Left ventricle myocardium superior (tissue), 1 donor: ENCODE measurements at regions not wholly inside any gene's neighbourhood (a gene's known extent, or its start where the extent isn't known, plus 50 kb on each side); places are given as distances from the start of the nearest gene placed in this dataset.
"Not testable (repeated sequence)": the region's sequence is repeated elsewhere in the genome, so short reads cannot be mapped to it uniquely, and the experiment has no call there.

Experiments used
- ATAC-seq: fragments of 200-7000 bp; cut with Tn5 transposase; one replicate; pipeline ENCODE4 v1.9.1; 2020; ENCODE audit warnings: mild to moderate bottlenecking, moderate library complexity
- DNase-seq: peaks from one replicate; pipeline ENCODE4 v3.0.0-alpha.2; 2020
- intact Hi-C: fragments of 100-400 bp; cut with micrococcal nuclease; formaldehyde crosslinking; loops from one replicate; pipeline ENCODE4 v1.11.0; 2022
- donor health status: DM: no; HTN: yes; CAD: no; lungs with severe emphysema.

DNA sequence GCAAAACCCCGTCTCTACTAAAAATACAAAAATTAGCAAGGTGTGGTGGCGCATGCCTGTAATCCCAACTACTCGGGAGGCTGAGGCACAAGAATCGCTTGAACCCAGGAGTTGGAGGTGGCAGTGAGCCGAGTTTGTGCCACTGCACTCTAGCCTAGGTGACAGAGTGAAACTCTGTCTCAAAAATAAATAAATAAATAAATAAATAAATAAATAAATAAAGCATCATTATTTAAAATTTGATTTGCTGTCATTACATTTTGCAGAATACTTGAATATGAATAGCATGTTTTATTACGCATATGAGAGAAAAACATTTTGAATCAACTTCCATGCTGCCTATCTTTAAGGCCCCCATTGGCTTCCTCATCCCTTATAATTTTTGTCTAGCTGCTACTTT is 53.4 kb upstream of the MED14 start:
- ATAC-seq, DNase-seq, intact Hi-C loops: not testable (repeated sequence)

DNA sequence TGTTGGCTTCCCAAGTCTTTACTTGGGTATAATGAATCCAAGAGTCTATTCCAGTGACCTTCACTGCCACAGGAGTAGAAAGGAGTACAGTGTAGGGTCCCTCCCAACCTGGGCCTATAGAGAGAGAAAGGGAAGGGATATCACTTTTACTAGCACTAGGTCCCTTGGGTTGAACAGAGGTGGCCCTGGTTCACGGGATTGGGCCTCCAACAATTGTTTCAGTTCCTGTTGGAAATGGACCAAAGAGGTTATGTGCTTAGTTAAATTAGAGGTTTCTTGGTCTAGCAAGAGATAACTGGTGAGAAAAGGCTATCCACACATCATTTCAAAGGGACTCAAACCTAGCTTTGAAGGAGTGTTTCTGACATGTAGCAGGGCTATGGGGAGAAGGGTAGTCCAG is 57.1 kb upstream of the MED14 start:
- no peak for DNase-seq
- no peak for ATAC-seq
- intact Hi-C loops: loop anchor here (10.0 kb wide), 1 partner anchor 138 kb away; no protein-coding TSS in a partner anchor

DNA sequence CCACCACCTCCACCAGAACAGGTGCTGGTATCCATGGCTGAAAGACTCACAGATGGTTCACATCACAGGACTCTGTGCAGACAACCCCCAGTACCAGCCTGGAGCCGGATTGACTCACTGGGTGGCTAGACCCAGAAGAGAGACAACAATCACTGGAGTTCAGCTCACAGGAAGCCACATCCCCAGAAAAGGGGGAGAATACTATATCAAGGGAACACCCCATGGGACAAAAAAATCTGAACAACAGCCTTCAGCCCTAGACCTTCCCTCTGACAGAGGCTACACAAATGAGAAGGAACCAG is 59.4 kb upstream of the MED14 start:
- intact Hi-C loops: loop anchor here (10.0 kb wide), 1 partner anchor 140 kb away; no protein-coding TSS in a partner anchor
- ATAC-seq, DNase-seq: not testable (repeated sequence)

DNA sequence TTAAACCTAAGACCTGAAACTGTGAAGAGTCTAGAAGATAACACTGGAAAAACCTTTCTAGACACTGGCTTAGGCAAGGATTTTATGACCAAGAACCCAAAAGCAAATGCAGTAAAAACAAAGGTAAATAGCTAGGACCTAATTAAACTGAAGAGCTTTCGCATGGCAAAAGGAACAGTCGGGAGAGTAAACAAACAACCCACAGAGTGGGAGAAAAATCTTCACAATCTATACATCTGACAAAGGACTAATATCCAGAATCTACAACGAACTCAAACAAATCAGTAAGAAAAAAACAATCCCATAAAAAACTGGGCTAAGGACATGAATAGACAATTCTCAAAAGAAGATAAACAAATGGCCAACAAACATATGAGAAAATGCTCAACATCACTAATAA is 64.4 kb upstream of the MED14 start:
- not testable (repeated sequence) for ATAC-seq, DNase-seq
- intact Hi-C loops: loop anchor here (10.0 kb wide), 1 partner anchor 145 kb away; no protein-coding TSS in a partner anchor

DNA sequence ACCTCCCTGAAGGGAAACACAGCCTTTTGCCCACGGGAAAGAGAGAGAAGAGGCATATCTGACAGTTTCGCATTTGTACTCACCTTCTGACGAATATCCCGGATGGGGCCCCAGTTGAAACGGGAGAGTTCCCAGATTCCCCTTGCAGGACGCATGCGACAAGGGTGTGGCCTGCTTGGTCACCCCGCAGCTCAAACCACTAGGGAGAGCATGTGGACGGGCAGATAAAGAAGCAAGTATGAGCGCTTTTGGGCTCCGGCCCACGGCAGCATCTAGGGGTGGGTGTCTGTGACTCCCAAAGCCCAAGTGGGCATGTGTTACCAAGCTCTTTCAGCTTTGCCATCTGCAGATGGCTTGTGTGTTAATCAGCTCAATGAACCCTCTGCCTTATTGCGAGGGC is 70.1 kb upstream of the MED14 start:
- ATAC-seq: no peak
- intact Hi-C loops: no loop called here

DNA sequence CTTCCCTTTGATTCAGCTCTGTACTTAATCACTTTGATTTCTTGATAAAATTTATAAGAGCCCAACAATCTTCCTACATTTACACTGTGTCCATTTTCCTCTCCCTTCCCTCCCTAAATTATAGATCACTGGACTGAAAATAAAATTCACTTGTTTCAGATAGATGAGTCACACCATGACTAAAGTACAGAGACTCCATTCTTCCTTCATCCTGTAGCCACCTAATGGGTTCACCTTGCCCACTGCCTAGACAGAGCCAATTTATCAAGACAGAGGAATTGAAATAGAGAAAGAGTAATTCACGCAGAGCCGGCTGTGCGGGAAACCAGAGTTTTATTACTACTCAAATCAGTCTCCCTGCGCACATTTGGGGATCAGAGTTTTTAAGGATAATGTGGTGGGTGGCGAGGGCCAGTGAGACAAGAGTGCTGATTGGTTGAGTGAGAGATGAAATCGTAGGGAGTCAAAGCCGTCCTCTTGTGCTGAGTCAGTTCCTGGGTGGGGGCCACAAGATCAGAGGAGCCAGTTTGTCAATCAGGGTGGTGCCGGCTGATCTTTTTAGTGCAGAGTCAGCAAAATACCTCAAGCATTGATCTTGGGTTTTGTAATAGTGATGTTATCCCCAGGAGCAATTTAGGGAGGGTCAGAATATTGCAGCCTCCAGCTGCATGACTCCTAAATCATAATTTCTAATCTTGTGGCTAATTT is 71.3 kb upstream of the MED14 start:
- no peak for ATAC-seq
- no peak for DNase-seq
- intact Hi-C loops: no loop called here

More for the DNA sequence above, 70.1 kb upstream of the MED14 start:
- DNase-seq: no peak

DNA sequence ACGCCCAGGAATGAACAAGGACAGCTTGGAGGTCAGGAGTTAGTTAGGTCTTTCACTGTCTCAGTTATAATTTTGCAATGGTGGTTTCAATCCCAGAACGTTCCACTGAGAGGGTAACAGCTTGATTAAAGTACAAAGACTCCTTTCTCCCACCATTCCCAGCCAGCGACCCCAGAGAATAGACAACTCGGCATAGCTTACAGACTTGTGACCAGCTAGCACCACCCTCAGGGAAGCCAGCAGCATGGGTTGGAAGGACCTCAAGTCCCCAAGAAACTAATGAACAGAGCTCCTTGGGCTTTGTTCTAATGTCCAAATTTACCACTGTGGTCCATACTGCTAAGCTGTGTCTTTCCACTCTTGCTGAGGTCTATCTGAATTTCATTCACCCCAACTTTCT is 72.0 kb upstream of the MED14 start:
- intact Hi-C loops: no loop called here

DNA sequence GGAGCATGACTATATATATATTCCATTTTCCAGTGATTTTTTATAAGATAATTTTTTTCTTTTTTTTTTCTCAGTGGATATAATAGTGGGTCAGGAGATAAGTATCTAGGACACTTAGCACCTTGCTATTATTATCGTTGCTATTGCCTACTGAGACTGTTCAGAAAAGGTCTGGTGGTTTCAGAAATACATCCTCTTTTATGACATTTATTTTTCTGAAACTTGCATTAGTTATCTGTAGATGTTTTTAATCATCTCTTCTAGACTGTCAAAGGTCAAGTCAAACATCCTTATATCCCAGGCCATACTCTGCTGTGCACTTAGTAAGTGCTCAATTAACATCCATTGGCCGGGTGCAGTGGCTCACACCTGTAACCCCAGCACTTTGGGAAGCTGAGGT is 72.9 kb upstream of the MED14 start:
- ATAC-seq: no peak
- intact Hi-C loops: no loop called here

More for the DNA sequence above, 72.0 kb upstream of the MED14 start:
- DNase-seq (no peak), ATAC-seq (no peak)

DNA sequence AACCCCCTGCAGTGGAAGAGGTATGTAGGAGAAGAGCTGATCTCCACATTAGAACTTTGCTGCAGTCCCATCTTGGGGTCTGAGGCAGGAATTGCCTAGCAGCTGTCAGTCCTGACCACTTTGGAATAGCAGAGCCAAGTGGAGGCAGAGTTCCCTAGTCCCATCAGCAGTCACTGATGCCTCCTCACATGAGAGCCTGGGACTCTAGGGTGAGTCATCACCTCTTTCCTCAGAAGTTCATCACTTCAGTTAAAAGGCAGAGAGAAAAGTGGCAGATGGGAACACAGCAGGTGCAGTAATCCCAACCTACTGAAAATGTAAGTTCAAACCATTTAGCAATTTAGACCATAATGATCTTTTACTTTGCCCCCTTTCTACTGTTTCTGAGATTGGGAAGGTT is 73.9 kb upstream of the MED14 start:
- intact Hi-C loops: no loop called here
- DNase-seq (no peak), ATAC-seq (no peak)

More for the DNA sequence above, 72.9 kb upstream of the MED14 start:
- DNase-seq: no peak

DNA sequence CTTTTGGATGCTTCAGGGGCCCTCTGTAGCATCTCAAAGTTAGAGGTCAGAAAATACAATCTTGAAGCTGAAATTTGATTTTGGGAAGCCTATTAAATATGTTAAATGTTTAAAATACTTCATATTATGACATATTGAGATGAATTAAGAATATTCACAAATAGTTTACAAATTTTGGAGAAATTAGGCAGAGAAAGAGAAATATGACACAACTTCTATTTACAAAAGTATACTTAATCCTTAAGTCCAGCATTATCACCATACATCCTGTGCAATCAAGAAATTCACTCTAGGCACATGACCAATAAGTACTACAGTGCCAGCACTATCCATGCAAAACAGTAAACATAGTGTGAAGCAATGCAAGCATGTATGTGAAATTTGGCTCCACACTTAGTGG is 79.7 kb upstream of the MED14 start:
- DNase-seq, ATAC-seq, intact Hi-C loops: not testable (repeated sequence)

DNA sequence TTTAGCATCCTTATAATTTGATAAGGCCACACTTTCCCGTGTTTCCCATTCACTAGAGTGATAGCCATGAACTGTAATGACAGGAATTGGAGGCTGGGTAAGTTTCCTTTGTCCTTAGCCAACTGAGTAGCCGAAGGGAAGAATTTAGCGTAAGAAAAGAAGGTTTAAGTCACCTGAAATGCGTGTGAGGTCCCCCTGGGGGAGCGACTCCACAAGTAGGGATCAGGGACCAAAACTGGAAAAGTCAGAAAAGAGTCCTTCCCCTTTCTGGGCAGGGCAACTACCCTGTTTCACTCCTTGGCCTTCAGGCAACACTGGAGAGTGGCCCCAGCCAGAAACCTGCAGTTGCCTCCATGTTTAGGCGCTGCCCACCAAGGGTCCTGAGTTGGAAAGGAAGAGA is 81.6 kb upstream of the MED14 start:
- ATAC-seq (no peak), DNase-seq (no peak)
- intact Hi-C loops: no loop called here

DNA sequence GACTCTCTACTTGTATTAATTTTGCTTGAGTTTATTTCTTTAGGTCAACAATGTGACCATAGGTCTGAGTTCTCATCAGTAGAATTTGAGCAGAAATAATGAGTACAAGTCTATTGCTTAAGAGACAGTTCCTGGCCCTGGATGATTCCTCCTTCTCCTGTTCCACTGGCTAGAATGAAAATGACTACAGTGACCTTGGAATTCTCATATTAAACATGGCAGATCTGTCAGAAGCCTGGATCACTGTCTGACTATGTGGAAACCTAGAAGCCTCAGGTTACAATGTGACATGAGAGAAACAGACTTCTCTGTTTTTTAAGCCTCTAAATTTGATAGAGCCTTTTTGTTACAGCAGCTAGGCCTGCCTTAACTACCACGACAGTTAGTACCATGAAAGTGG is 82.9 kb upstream of the MED14 start:
- DNase-seq (no peak), ATAC-seq (no peak)
- intact Hi-C loops: no loop called here

DNA sequence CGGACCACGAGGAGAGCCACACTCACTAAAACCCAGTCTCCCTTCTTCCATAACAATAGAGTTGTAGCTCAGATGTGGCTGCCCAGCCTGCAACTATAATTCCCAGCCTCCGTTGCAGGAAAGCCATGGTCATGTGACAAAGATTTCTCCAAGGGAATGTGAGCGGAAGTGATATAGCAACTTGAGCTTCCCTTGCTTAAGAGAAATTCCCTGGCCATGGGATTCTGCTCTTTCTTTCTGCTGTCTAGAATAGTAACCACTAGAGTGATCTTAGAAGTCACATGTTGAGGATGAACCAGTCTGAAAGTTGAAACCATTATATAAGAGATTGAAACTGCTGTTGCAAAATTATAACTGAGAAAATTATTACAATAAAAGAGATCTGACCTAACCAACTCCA is 86.4 kb upstream of the MED14 start:
- no peak for DNase-seq
- ATAC-seq: no peak
- intact Hi-C loops: no loop called here

DNA sequence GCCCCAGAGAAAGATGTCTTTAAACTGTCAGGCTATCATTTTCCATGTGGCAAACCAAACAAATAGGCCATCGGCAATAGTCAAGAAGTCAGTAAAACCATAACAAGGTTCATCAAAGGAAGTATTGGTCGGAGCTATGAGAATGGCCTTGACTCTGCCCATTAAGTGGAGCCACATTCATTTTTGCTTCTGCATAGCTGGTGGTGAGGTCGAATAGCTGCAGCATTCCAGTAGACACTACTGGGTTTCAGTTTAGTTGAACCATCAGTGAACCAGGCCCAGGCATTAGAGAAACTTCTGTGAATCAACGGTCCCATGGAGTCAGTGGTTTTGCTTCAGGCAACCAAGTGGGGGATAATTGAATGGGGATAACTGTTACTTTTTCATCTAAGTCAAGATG is 92.0 kb upstream of the MED14 start:
- intact Hi-C loops: no loop called here
- no peak for ATAC-seq
- no peak for DNase-seq

DNA sequence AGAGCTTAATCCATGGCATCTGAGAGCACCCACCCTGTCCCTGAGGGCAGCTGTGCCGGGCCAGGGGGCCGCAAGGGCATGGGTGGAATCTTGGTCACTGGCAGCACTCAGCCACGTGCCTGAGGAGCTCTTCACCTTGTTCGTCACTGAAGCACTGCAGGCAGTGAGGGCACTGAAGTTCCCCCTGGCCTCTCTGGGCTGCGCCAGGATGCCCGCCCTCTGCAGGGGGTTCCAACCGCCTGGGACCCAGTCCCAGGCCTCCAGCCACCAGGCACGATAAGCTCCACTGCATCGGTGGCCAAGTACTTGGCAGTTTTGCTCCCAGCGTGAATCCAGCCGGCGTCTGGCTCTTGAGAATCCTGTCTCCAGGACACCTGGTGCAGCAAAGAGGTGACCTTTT is 96.4 kb upstream of the MED14 start:
- intact Hi-C loops: no loop called here
- DNase-seq (peak; percentile 43), ATAC-seq (peak; percentile 65)

DNA sequence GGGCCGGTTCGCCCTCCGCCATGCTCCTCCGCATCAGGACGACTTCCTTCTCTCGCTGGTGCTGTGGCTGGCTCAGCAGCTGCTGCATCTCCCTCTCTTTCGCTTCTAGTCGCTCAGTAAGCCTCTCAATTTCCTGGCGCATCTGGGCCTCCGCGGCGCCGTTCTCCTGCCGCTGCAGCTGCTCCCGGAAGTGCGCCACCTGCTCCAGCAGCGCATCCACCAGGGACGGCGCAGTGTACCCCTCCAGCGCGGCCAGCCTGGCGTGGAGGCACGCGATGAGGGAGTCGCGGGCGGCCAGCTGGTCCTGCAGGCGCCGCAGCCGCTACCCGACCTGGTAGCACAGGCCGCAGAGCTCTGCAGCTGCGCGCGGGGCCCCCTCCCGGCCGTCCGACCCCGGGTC is 97.4 kb upstream of the MED14 start:
- intact Hi-C loops: no loop called here
- ATAC-seq (no peak), DNase-seq (no peak)

DNA sequence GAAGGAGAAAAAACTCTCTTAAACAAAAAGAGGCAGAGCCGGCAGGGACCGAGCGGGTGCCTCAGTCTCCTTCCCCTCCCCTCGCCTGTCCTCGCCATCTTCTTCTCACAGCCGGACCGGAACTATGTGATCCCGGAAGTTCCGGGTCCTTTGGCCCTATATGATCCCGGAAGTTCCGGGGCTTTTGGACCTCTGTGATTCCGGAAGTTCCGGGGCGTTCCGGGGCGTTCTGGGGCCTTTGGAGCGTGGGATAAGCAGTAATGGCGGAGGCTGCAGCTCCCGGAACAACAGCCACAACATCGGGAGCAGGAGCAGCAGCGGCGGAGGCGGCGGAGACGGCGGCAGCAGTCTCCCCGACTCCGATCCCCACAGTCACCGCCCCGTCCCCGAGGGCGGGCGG is 98.9 kb upstream of the MED14 start:
- intact Hi-C loops: no loop called here
- DNase-seq: no peak
- ATAC-seq: no peak

DNA sequence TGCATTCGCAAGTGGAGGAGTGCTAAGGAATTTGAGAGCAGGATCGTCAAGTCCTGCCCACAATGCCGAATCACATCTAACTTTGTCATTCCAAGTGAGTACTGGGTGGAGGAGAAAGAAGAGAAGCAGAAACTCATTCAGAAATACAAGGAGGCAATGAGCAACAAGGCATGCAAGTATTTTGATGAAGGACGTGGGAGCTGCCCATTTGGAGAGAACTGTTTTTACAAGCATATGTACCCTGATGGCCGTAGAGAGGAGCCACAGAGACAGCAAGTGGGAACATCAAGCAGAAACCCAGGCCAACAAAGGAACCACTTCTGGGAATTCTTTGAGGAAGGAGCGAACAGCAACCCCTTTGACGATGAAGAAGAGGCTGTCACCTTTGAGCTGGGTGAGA is 100.2 kb upstream of the MED14 start:
- DNase-seq (no peak), ATAC-seq (no peak)
- intact Hi-C loops: no loop called here

DNA sequence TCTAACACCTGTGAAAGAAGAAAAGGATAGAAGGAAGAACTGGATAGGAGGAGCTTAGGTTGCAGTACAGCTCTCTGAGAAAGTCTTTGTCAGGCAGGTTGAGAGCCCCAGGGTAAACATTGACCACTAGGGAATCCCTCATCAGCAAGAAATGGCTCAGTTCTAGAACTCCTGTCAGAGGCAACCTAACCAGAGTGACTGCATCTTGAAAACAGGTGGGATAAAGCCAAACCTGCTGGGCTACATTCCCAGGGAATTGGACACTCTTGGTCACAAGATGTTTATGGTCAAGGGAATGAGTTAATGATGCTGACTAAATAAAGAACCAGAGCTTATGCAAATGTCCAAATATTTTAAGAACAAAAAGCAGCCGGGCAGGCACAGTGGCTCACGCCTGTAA is 108.3 kb upstream of the MED14 start:
- ATAC-seq (no peak), DNase-seq (no peak)
- intact Hi-C loops: no loop called here

DNA sequence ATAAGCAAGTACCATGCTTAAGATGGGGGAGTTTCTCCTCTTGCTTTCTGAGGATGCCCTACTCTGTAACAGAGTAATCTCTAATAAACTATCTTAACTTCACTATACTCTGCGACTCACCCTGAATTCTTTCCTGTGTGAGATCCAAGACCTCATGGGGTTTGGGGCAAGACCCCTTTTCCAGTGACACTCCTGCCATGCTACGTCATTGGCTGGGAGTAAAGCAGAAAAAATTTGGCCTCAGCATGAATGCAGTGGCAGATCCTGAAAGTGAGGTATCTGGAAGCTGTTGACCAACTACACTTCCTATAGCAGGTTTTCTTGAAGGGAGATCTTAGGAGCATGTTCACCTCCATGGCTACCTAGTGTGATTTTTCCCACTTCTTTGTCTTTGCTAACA is 109.1 kb upstream of the MED14 start:
- DNase-seq (no peak), ATAC-seq (no peak)
- intact Hi-C loops: no loop called here

DNA sequence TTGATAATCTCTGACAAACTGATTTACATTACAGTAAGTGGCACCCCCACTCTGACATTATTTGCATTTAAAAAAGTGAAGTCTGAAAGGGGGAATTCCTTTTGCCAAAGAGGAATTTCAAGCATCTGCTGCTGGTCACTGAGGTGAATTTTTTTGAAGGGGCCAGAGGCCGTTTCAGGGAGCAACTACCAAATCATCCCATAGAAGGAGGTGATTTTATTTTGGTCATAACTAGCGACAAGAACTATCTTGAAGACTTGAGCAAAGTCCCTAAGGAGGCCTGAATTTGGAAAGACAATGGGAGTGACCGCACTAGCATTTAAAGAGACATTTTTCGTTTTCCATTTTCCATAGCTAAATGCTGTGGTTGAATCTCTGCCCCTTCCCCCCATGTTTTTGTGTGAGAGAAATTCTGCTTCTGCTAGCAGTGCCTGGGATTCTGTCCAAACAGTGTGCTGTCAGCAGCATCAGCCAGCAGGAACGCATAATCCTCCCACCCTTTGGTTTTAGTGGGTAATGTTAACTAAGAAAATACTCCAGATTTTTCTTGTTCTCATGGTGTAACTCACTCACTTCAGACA is 110.1 kb upstream of the MED14 start:
- intact Hi-C loops: no loop called here
- ATAC-seq (peak; percentile 75), DNase-seq (no peak)
